Hematopoietic multipotent progenitor cell treated with erythropoietin and hydrocortisone succinate and interleukin-3 and kit ligand, for 4 days (in vitro differentiated cells): ENCODE measurements at regions not wholly inside any gene's neighbourhood (a gene's known extent, or its start where the extent isn't known, plus 50 kb on each side); places are given as distances from the start of the nearest gene placed in this dataset.
A peak's percentile ranks its signal among the peaks of the same experiment; 100 is the strongest.

Experiments used
- DNase-seq: peaks from one replicate; pipeline ENCODE4 v3.0.0-alpha.2; 2015

GRCh38 chr10:111203615-111204014 is 126.8 kb downstream of the ADRA2A start:
- DNase-seq: no peak

DNA sequence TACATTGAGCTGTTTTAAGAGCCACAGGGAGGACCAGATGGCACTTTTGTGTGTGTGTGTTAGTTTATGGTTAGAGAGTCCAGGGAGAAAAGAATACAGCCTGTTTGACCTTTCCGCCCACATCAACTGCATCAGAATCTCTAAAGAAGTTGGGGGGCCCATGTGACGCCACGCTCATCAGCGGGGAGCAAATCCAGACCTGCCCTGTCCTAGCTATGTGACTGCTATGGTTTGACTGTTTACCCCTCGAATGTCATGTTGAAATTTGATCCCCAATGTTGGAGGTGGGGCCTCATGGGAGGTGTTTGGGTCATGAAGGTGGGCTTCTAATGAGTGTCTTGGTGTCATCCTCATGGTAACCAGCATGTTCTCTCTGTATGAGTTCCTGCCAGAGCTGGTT is 128.0 kb downstream of the ADRA2A start:
- DNase-seq: no peak

- no peak for DNase-seq
Observed at GRCh38 chr10:111206521-111206920, 129.7 kb downstream of the ADRA2A start.

DNA sequence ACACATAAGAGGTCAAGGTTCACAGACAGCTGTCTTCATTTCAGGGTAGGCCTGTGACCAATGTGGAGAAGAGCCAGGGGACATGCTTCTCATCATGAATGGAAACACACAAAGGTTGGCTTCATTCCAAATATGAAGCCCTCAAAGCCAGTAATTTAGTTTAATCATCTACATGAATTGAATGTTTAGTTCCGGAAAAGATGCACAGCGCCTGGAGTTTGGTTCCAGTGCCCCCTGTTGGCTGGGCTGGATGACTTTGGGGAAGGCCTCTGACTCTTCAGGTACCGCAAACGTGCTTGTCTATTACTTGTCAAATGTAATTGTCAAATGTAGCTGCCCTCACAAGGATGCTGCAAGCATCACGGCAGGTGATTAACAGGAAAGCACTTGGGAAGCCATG is 130.7 kb downstream of the ADRA2A start:
- DNase-seq: peak; percentile 81

DNA sequence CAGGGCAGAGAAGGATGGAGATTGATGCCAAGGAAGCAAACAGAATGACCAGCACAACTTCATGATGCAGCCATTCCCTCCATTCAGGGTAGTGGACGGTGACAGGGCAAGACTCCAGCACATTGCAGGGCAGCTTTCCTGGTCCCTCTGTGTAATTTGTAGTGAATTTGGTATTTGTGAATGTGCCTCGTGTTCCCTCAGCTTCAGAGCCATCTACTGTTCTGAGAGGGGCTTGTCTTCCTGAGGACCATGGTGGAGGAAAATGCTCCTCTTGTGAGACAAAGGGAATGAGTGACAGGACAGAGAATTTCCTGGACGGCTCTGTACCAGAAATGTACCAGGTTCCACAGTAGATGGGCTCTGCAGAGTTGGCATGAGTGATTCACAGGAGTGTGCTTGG is 132.1 kb downstream of the ADRA2A start:
- DNase-seq: no peak

- DNase-seq: no peak
Observed at GRCh38 chr10:111209692-111210091, 132.9 kb downstream of the ADRA2A start.

DNA sequence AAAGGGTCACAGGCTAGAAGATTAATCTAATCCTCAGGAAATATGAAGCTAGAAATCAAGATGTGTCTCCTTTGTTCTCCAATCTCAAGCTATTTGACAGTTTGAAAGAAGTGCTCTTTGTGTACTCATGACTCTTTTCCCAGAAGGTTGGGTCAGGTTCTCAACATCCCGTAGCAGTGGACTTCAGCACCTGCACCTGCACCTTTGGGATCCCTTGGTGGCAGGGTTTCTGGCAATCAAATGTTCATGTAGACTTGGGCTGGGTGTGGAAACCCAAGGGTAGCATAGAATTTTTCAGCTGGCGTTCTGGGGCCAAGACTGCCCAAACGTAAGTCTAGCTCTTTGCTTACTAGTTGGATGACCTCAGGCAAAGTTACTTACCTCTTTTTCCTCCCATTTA is 134.4 kb downstream of the ADRA2A start:
- DNase-seq: no peak

DNA sequence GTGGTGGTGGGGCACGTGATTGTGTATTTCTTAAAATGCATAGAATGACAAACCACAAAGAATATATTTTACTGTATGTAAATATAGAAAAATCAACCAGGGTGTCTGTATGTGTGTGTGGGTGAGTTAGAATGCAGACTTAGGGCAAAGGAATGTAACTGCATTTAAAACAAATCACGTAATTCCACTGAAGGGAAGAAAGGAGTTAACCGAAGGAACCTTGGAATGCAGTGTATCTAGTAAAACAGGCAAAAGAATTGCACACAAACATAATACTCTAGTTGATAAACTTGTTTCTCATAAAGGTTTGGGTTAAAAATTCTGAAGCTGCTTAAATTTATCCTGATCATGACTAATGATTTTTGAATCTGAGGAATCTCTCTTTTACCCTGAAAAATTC is 134.9 kb downstream of the ADRA2A start:
- DNase-seq: no peak

GRCh38 chr10:111221682-111222480 is 145.1 kb downstream of the ADRA2A start:
- DNase-seq: no peak

DNA sequence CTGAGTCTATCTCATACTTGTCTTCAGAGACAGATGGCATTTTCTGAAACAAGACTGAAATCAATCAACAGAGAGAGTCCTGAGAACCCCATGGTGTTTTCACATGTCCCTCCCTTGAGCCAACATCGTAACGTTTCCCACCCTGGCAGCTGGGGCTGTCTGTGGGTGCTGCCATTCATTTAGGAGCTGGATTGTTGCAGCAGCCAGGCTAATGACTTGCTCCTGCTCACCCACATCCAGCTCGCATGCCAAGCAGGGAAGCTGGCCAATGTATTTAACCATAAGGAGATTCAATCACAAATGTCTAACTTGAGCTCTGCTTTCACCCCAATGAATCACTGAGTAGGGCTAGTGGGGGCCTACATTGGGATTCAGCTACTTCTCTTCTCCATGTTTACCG is 146.1 kb downstream of the ADRA2A start:
- no peak for DNase-seq

GRCh38 chr10:111231779-111232178 is 154.9 kb downstream of the ADRA2A start:
- DNase-seq: no peak

- peak; percentile 36 for DNase-seq
Observed at GRCh38 chr10:111233439-111233838, 156.6 kb downstream of the ADRA2A start.

- DNase-seq: no peak
Observed at GRCh38 chr10:111234234-111234913, 157.5 kb downstream of the ADRA2A start.

DNA sequence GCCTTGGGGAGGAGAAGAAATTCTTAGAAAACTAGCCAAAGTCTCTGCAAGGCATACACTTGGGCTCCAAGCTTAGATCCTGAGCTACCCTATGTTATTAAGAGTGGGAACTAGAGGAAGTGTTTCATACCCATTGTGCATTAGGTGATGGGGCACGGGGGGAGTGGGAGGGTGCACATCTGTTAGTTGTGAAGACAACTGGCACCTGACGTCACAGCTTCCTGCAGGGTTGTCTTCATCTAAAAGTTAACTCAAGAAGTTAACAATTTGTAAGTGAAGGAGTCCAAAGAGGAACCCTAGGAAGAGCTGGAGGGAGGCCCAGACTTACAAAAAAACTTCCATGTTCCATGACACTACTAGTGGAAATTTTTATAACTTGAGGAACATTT is 158.1 kb downstream of the ADRA2A start:
- DNase-seq: no peak

DNA sequence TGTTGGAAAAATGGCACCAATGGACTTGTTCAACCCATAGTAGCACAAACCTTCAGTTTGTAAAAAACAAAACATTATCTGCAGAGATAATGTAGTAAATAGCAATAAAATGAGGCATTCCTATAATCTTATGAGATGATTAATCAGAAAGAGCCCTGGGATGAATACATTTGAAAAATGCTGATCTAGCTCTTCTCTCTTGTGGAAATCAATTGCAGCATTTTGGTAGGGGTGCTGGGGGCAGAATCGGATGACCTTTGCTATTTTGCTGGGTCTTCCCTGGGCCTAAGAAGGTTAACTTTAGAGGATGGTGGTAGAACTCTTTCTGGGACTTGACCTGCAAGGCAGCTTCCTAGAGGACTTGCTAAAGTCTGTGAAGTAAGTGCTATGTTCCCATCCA is 163.5 kb downstream of the ADRA2A start:
- DNase-seq: no peak

DNA sequence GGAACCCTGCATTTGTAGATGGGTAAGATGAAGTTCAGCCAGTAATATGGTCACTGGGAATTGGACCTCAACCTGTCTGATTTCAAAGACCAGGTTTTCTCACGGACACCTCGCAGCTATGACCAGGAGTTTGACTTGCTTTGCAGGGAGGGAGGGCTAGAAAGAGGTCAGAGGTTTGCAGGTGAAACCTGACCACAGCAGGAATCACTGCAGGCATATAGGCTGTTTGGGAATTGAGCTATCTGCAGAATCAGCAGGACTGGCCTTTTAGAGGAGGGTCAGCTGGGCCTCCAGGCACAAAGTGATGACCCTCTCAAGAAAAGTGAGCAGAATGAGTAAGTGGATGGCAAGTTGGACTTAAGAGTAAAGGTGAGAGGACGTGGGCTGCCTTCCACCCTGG is 166.3 kb downstream of the ADRA2A start:
- DNase-seq: no peak

GRCh38 chr10:111246136-111246535 is 169.3 kb downstream of the ADRA2A start:
- DNase-seq: no peak

DNA sequence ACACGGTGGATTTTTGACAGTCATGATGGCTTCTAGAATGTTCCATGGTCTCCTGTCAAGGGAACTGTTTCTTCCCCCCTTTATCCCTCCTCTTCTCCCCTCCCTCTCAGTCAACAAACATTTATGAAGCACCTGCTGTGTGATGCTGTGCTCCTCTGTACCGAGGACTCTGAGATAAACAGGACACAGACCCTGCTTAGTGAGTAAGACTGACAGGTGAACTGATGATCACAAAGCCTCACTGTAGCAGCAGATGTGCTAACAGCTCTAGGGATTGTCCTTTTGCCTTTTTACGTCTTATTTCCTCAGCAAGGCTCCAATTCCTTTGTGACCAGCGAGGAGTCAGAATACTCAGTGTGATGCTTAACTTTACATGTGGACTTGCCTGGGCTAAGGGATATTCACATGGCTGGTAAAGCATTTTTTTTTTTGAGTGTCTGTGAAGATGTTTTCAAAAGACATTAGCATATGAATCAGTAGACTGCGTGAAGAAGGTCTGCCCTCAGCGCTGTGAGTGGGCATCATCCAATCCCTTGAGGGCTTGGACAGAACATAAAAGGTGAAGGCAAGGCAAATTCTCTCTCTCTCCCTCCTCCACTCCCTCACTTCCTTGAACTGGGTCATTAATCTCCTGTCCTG is 170.1 kb downstream of the ADRA2A start:
- DNase-seq: no peak

- DNase-seq: no peak
Observed at GRCh38 chr10:111247781-111248389, 171.1 kb downstream of the ADRA2A start.

DNA sequence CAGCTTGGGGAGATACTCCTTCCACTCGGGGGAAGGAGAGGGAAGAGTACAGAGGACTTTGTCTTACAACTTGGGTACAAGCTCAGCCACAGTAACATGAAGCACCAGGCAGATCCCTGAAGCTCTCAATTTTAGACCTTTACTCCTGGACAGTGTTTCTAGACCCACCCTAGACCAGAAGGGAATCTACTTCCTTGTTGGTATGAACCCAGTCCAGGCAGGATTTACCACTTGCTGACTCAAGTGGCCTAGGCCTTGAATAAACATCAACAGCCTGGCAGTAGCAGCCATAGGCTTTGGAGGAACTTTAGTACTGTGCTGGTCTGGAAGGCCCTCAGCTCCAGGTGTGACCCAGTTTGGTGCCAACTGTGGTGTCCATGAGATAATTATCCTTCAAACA is 173.1 kb downstream of the ADRA2A start:
- no peak for DNase-seq

GRCh38 chr10:111261081-111261615 is 184.3 kb downstream of the ADRA2A start:
- DNase-seq: no peak

- DNase-seq: no peak
Observed at GRCh38 chr10:111265341-111265740, 188.5 kb downstream of the ADRA2A start.

GRCh38 chr10:111266165-111266564 is 189.3 kb downstream of the ADRA2A start:
- no peak for DNase-seq
